Kasumi-1 (cell line): ENCODE measurements at regions not wholly inside any gene's neighbourhood (a gene's known extent, or its start where the extent isn't known, plus 50 kb on each side); places are given as distances from the start of the nearest gene placed in this dataset.

Source experiments
- DNase-seq, 2 experiments: peaks; one replicate each; lab custom pipeline; 2025; lab: John Stamatoyannopoulos, UW

DNA sequence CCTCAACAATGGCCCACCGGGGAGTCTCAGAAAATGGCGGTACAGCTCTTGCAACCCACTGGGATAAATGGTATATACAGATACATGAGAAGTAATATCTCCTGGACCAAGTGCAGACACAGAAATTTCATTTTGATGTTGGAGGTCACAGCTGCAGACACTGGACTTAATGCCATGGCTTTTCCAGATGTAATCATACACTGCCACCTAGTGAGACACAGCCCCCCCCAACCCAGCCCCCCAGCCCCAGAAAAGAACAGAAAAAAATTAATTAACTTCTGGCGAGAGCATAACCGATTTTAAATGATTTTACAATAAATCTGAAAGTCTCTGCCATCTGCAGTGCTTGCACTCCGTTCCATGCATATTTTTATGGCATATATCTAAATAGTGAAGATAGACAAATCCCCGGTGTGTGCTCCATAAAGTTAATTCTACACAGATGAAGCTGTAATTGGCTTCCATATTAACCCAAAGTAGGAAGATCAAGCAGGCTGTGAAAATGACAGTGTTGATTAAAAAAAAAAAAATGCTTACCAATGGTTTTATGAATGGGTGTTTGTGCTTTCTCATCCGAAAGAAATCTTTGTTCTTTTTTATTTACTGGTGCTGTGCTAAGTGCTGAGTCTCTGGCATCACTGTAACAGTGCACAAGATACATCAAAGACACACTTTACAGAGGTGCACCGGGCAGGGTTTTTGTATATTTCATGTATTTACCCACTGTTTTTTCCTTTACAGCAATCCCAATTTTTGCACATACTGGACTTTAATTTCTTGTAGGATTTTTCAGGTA lies 804.1 kb downstream of the TFAP2A start:
- no peak for DNase-seq

DNA sequence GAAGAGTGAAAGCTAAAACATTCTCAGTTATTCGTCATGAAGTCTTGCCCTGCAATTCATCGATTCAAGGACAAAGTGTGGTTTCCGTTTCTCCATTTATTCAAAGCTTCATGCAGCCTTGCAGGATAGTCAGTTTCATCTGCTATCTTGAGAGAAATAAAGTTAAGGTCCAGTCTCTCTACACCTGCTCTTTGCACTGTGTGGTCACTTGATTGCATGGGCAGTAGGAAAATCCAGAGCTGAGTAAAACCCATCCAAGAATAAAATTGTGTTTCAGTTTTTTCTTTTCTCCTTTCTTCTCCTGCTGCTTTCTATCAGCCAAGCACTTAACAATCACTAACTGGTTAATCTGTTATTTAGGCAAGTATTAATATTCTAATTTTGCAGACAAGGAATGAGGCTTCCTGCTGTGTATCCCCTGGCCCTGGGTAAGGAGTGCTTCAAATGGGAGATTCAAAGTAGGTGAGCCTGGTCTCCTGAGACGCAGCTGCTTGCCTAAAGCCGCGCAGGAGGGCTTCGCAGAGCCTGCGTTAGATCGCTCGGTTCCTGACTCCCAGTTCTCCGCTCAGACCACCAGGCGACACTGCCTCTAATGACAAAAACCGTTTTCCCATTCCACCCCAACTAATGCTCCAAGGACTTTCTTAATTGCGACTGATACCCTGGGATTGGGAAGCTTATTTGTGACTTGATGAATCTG lies 808.3 kb downstream of the TFAP2A start:
- no peak for DNase-seq

GRCh38 chr6:9594746-9595145 lies 820.1 kb downstream of the TFAP2A start:
- no peak for DNase-seq

DNA sequence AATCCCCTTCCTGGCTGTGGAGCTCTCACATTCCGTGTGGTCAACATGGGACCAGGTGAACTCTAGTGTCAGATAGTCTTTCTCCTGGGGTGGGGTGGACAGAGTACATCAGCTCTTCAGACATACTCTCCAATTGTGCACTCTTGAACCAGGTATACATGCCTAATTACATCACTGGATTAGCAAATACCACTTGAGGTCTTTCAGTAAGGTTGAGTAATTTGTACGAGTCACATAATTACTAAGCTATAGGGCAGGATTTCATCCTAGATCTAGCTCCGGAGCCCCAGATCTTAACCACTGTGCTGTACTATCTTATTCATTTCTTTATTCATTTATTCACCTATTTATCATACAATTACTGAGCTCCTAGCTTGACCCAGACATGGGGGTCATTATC lies 821.3 kb downstream of the TFAP2A start:
- DNase-seq = no peak

DNA sequence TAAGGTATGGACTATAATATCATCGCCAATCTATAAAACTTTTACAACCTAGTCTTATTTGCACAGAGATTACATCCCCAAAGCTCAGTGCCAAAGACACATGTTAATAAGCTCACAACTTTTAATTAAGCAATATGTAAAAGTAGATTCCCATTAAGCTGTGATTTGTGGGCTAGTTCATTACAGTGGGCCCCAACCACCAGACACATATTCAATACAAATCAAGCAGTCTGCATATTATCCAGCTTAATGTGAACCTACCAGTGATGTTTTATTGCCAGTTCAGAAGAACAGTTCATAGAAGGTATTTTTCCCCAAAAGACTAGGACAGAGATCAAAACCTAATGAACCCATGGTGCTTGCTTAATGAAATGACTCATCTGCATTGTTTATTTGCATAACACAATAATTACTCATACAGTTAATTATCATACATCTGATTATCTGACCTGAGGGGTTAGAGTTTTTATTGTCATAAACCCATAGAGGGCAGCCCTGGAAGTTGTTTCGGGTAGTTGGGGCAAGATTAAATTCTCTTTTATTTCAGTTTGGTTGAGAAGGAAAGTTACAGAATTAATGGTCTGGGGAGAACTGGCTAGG lies 831.0 kb downstream of the TFAP2A start:
- DNase-seq = no peak

- no peak for DNase-seq
These were observed 833.7 kb downstream of the TFAP2A start for GRCh38 chr6:9581155-9581554.

GRCh38 chr6:9576521-9576920 lies 838.4 kb downstream of the TFAP2A start:
- no peak for DNase-seq

GRCh38 chr6:9566096-9566495 lies 848.8 kb downstream of the TFAP2A start:
- no peak for DNase-seq

DNA sequence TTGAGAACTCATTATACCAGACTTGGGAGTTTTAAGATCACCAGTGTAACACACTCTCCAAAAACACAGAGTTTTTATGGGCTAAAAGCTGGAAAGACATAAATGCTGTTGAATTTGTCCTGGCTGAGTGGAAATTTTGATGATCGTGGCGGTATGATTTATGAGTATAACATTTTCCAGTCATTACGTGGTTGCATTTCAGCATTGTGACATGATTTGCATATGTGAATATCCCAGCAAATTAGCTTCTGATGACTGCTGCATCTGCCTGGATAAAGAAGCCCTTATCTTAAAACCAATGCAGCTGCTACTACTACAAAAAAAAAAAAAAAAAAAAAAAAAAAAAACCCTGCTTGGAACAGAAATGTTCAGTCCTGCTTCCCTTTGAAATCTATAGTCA lies 850.9 kb downstream of the TFAP2A start:
- no peak for DNase-seq

GRCh38 chr6:9563568-9563967 lies 851.3 kb downstream of the TFAP2A start:
- no peak for DNase-seq

DNA sequence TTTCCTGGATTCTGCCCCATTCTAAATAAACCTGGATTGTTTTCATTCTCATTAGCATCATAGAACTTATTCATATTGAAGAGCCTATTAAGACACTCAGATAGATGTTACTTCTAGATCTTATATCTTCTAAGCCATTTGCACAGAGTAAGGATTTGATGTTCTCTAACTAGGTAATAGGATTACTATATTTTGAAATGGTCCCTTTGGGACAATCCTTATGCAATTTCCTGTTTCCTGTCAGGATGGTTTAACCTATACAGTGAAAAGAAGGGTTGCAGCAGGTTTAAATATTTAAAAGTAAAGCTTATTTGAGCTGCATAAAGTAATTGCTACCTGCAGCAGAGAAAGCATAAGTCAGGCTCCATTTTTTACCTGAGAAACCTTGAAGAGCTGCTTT lies 860.1 kb downstream of the TFAP2A start:
- DNase-seq = no peak

DNA sequence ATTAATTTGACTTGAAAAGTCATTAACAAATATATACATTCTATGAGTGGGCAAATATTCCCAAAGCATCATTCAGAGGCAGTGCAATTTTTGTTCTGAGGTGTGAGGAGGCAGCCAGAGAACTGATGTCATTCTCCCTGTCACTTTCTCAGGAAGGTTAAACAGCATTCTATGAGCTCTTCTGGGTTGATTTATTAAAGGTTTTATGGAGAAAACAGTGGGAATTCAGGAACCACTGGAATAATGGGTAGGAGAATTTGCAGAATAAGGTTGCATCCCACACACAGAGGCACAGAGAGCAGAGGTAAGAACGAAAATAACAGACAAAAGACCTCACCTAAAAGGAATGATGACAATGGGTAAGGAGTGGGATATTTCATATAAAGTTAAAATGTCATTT lies 860.6 kb downstream of the TFAP2A start:
- DNase-seq = no peak

- no peak for DNase-seq
These were observed 861.9 kb downstream of the TFAP2A start for GRCh38 chr6:9553002-9553401.

DNA sequence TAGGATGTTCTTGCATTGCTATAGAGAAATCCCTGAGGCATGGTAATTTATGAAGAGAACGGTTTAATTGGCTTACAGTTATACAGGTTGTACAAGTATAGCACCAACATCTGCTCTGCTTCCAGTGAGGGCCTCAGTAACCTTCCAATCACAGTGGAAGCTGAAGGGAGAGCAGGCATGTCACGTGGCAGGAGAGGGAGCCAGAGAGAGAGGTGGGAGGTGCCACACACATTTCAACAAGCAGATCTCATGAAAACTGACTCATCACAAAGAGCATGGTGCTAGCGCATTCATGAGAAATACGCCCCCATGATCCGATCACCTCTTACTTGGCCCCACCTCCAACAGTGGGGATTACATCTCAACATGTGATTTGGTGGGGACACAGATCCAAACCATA lies 871.2 kb downstream of the TFAP2A start:
- no peak for DNase-seq

GRCh38 chr6:9540534-9541126 lies 874.2 kb downstream of the TFAP2A start:
- DNase-seq = peak; percentile 73 to 76

DNA sequence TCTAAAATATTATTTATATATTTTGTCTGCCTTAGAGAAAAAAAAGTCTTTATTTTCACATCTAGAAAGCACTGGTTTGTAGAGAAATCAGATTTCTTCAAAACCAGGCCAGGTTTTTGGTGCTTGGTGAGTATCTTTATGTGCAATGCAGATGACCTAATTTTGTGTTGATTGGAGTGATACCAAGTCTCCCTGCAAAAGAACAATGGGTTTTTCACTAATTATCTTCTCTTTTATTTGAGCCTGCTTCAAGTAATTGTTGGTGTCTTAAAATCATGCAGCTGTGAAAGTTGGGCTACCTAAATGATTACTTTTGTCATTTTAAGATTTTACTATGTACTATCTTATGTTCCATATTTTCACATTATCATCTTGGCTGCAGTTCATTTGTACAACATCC lies 874.7 kb downstream of the TFAP2A start:
- DNase-seq = no peak

DNA sequence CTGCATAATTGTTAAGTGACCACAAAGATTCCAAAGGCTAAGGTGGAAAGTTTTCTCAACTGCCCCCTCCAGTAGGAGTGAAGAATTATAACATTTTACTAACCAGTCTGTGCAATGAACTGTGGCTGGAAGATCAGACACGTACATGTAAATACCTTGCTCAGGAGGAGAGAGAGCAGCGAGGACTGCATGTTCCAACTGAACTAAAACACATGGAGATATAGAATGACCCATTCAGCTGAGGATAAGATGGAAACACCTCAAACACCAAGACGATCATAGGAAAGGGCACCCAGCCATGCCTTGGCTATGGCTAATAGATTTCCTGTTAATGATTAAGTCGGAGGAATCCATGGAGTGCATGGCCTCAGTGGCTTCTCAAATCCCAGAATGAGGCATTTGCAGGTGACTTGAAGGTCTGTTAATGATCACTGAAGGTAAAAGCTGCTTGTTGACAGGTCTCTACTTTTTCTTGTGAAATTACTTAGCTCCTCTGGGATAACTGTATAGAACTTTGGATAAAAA lies 875.6 kb downstream of the TFAP2A start:
- DNase-seq = no peak

- no peak for DNase-seq
These were observed 877.5 kb downstream of the TFAP2A start for GRCh38 chr6:9537381-9537780.

DNA sequence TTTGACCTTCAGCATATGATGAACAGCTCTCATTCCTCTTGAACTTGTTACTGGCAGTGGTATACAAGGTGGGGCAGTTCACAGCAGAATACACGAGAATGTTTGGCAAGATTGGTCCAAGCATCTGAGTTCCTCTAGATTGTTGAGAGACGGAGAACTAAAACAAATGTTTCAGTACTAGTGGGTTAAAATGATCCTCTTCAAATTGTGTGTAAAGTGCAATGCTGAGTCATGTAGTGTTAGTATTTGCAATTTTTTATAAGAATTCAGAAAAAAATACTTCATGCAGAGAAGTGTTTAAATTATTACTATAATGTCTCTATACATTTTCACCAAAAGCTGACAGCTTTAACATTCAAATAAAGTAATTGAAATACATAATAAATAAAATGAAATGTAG lies 879.8 kb downstream of the TFAP2A start:
- no peak for DNase-seq

- DNase-seq = no peak
These were observed 882.0 kb downstream of the TFAP2A start for GRCh38 chr6:9532621-9533557.

- DNase-seq = peak; percentile 5 to 18
These were observed 887.1 kb downstream of the TFAP2A start for GRCh38 chr6:9527679-9528286.
